ENCODE measurements at regions not wholly inside any gene's neighbourhood (a gene's known extent, or its start where the extent isn't known, plus 50 kb on each side); places are given as distances from the start of the nearest gene placed in this dataset.
"Not testable (repeated sequence)": the region's sequence is repeated elsewhere in the genome, so short reads cannot be mapped to it uniquely, and the experiment has no call there.

GRCh38 chr11:87518266-87518665 is 480.5 kb downstream of the TMEM135 start:
- Histone ChIP-seq H3K4me3 (ENCODE audit: insufficient read depth, low read depth, low read length) (no peak overlapping the region), H4K20me1 (ENCODE audit: insufficient read depth, low read length) (no peaks in the 10 kb centered on the region), H3K9ac (ENCODE audit: low read length) (no peak overlapping the region), H3K36me3 (ENCODE audit: insufficient read depth, low read length) (no peaks in the 10 kb centered on the region), H3K4me2 (ENCODE audit: low read length) (no peak overlapping the region), H3K4me1 (ENCODE audit: insufficient read depth, low read length) (no peaks in the 10 kb centered on the region), H3K27me3 (ENCODE audit: insufficient read depth, low read length) (no peaks in the 10 kb centered on the region), H3K9me3 (ENCODE audit: insufficient read depth, low read depth, low read length) (no peaks in the 10 kb centered on the region), H3K27ac (ENCODE audit: low read depth, low read length) (no peak overlapping the region), H2AFZ (ENCODE audit: low read depth, low read length) (no peak overlapping the region), H3K79me2 (ENCODE audit: insufficient read depth, low read length) (no peaks in the 10 kb centered on the region)
- TF ChIP-seq EZH2 (IDR thresholded peaks at IDR 0.05; ENCODE audit: insufficient read depth, low read length), result no peak
- TF ChIP-seq, protein P1, sequence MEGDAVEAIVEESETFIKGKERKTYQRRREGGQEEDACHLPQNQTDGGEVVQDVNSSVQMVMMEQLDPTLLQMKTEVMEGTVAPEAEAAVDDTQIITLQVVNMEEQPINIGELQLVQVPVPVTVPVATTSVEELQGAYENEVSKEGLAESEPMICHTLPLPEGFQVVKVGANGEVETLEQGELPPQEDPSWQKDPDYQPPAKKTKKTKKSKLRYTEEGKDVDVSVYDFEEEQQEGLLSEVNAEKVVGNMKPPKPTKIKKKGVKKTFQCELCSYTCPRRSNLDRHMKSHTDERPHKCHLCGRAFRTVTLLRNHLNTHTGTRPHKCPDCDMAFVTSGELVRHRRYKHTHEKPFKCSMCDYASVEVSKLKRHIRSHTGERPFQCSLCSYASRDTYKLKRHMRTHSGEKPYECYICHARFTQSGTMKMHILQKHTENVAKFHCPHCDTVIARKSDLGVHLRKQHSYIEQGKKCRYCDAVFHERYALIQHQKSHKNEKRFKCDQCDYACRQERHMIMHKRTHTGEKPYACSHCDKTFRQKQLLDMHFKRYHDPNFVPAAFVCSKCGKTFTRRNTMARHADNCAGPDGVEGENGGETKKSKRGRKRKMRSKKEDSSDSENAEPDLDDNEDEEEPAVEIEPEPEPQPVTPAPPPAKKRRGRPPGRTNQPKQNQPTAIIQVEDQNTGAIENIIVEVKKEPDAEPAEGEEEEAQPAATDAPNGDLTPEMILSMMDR (IDR thresholded peaks at IDR 0.05; ENCODE audit: insufficient read depth, low read depth, low read length), result no peak
- H3K27ac Mint-ChIP-seq (ENCODE audit: unreplicated experiment), result no peak overlapping the region
- H3K4me1 Mint-ChIP-seq (ENCODE audit: low read depth, unreplicated experiment), result no peaks in the 10 kb centered on the region
- H3K27me3 Mint-ChIP-seq (ENCODE audit: low read depth, unreplicated experiment), result no peaks in the 10 kb centered on the region
- no peak for DNase-seq (ENCODE audit: low read depth)
- FAIRE-seq, result no peak
- no peak overlapping the region for H3K4me3 Mint-ChIP-seq (ENCODE audit: unreplicated experiment)
- H3K9me3 Mint-ChIP-seq (ENCODE audit: unreplicated experiment), result no peaks in the 10 kb centered on the region
- H3K36me3 Mint-ChIP-seq (ENCODE audit: low read depth, unreplicated experiment), result no peaks in the 10 kb centered on the region

DNA sequence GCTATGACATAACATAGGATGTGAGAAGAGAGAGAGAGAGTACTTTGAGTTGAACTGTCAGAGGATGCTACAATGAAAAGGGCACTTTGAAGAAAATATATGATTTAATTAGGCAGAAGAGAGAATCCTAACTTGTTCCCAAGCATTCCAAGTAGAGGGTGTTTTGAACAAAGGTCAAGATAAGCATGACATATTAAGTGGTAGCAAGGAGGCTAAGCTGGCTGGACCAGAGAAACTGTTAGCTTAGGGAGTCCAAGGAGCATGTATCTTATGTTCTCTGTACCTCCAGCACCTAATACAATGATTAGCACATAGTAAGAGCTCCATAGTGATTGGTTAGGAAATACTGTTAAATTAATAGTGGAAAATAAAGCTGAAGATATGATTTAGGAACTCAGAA is 479.6 kb downstream of the TMEM135 start:
- H3K4me1 Mint-ChIP-seq (ENCODE audit: low read depth, unreplicated experiment), result no peaks in the 10 kb centered on the region
- H3K9me3 ChIP-seq (ENCODE audit: insufficient read depth, low read depth, low read length), result no peaks in the 10 kb centered on the region
- H3K9ac ChIP-seq (ENCODE audit: low read length), result no peak overlapping the region
- no peaks in the 10 kb centered on the region for H4K20me1 ChIP-seq (ENCODE audit: insufficient read depth, low read length)
- no peak overlapping the region for H3K27ac ChIP-seq (ENCODE audit: low read depth, low read length)
- no peak overlapping the region for H2AFZ ChIP-seq (ENCODE audit: low read depth, low read length)
- no peak for TF ChIP-seq EZH2 (IDR thresholded peaks at IDR 0.05; ENCODE audit: insufficient read depth, low read length)
- TF ChIP-seq, protein P1 (IDR thresholded peaks at IDR 0.05; ENCODE audit: insufficient read depth, low read depth, low read length), result no peak
- DNase-seq (ENCODE audit: low read depth) (no peak), FAIRE-seq (no peak)
- H3K36me3 ChIP-seq (ENCODE audit: insufficient read depth, low read length), result no peaks in the 10 kb centered on the region
- H3K4me2 ChIP-seq (ENCODE audit: low read length), result no peak overlapping the region
- H3K4me3 Mint-ChIP-seq (ENCODE audit: unreplicated experiment), result no peak overlapping the region
- H3K27me3 Mint-ChIP-seq (ENCODE audit: low read depth, unreplicated experiment), result no peaks in the 10 kb centered on the region
- H3K27me3 ChIP-seq (ENCODE audit: insufficient read depth, low read length), result no peaks in the 10 kb centered on the region
- no peaks in the 10 kb centered on the region for H3K4me1 ChIP-seq (ENCODE audit: insufficient read depth, low read length)
- no peaks in the 10 kb centered on the region for H3K9me3 Mint-ChIP-seq (ENCODE audit: unreplicated experiment)
- H3K36me3 Mint-ChIP-seq (ENCODE audit: low read depth, unreplicated experiment), result no peaks in the 10 kb centered on the region
- H3K79me2 ChIP-seq (ENCODE audit: insufficient read depth, low read length), result no peaks in the 10 kb centered on the region
- no peak overlapping the region for H3K27ac Mint-ChIP-seq (ENCODE audit: unreplicated experiment)
- H3K4me3 ChIP-seq (ENCODE audit: insufficient read depth, low read depth, low read length), result no peak overlapping the region

DNA sequence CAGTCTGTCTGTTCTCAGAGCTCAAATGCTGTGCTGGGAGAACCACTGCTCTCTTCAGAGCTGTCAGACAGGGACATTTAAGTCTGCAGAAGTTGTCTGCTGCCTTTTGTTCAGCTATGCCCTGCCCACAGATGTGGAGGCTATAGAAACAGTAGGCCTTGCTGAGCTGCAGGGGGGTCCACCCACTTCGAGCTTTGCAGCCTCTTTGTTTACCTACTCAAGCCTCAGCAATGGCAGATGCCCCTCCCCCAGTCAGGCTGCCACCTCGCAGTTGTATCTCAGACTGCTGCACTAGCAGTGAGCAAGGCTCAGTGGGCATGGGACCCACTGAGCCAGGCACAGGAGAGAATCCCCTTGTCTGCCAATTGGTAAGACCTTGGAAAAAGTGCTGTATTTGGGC is 470.0 kb downstream of the TMEM135 start:
- not testable (repeated sequence) for H3K79me2 ChIP-seq (ENCODE audit: insufficient read depth, low read length); H3K9ac ChIP-seq (ENCODE audit: low read length); H3K4me3 Mint-ChIP-seq (ENCODE audit: unreplicated experiment); H3K27ac Mint-ChIP-seq (ENCODE audit: unreplicated experiment); FAIRE-seq; H3K4me1 Mint-ChIP-seq (ENCODE audit: low read depth, unreplicated experiment); H3K4me2 ChIP-seq (ENCODE audit: low read length); H3K27me3 Mint-ChIP-seq (ENCODE audit: low read depth, unreplicated experiment); H3K9me3 ChIP-seq (ENCODE audit: insufficient read depth, low read depth, low read length); H3K36me3 Mint-ChIP-seq (ENCODE audit: low read depth, unreplicated experiment); H3K27me3 ChIP-seq (ENCODE audit: insufficient read depth, low read length); H2AFZ ChIP-seq (ENCODE audit: low read depth, low read length); H3K4me3 ChIP-seq (ENCODE audit: insufficient read depth, low read depth, low read length); DNase-seq (ENCODE audit: low read depth); H3K4me1 ChIP-seq (ENCODE audit: insufficient read depth, low read length); H3K27ac ChIP-seq (ENCODE audit: low read depth, low read length); H4K20me1 ChIP-seq (ENCODE audit: insufficient read depth, low read length); H3K36me3 ChIP-seq (ENCODE audit: insufficient read depth, low read length); H3K9me3 Mint-ChIP-seq (ENCODE audit: unreplicated experiment)

GRCh38 chr11:87506946-87507345 is 469.2 kb downstream of the TMEM135 start:
- H3K4me2 ChIP-seq (ENCODE audit: low read length); H3K9me3 ChIP-seq (ENCODE audit: insufficient read depth, low read depth, low read length); H3K4me1 ChIP-seq (ENCODE audit: insufficient read depth, low read length); H3K4me3 ChIP-seq (ENCODE audit: insufficient read depth, low read depth, low read length); H3K79me2 ChIP-seq (ENCODE audit: insufficient read depth, low read length); H3K4me1 Mint-ChIP-seq (ENCODE audit: low read depth, unreplicated experiment); H3K36me3 Mint-ChIP-seq (ENCODE audit: low read depth, unreplicated experiment); DNase-seq (ENCODE audit: low read depth); H3K27ac ChIP-seq (ENCODE audit: low read depth, low read length); H2AFZ ChIP-seq (ENCODE audit: low read depth, low read length); H3K27me3 Mint-ChIP-seq (ENCODE audit: low read depth, unreplicated experiment); H3K9me3 Mint-ChIP-seq (ENCODE audit: unreplicated experiment); H4K20me1 ChIP-seq (ENCODE audit: insufficient read depth, low read length); H3K27ac Mint-ChIP-seq (ENCODE audit: unreplicated experiment); H3K27me3 ChIP-seq (ENCODE audit: insufficient read depth, low read length); H3K4me3 Mint-ChIP-seq (ENCODE audit: unreplicated experiment); FAIRE-seq; H3K36me3 ChIP-seq (ENCODE audit: insufficient read depth, low read length); H3K9ac ChIP-seq (ENCODE audit: low read length): not testable (repeated sequence)
